Cardiac fibroblast (primary cell): ENCODE measurements at regions not wholly inside any gene's neighbourhood (a gene's known extent, or its start where the extent isn't known, plus 50 kb on each side); places are given as distances from the start of the nearest gene placed in this dataset.

ENCODE experiments used
- DNase-seq, 2 donors: peaks; one replicate each; pipeline versions ENCODE4 v3.0.0 to v3.0.0-alpha.2; 2010; ENCODE audit warnings: low read depth in 2 of 2
- H3K4me3 ChIP-seq, 2 donors: replicated peaks in 1 of 2; 1 replicate in 1 of 2; 2 replicates in 1 of 2; pipeline ENCODE4 v1.5.1; 2011; ENCODE audit warnings: low read depth in 2 of 2, low read length in 2 of 2, mild to moderate bottlenecking in 2 of 2, moderate library complexity in 1 of 2
- TF ChIP-seq, protein P1 (sequence below): IDR thresholded peaks from one replicate; pipeline ENCODE4 v1.5.1; 2011; ENCODE audit warnings: low read depth, mild to moderate bottlenecking, low read length, inconsistent platforms

DNA sequence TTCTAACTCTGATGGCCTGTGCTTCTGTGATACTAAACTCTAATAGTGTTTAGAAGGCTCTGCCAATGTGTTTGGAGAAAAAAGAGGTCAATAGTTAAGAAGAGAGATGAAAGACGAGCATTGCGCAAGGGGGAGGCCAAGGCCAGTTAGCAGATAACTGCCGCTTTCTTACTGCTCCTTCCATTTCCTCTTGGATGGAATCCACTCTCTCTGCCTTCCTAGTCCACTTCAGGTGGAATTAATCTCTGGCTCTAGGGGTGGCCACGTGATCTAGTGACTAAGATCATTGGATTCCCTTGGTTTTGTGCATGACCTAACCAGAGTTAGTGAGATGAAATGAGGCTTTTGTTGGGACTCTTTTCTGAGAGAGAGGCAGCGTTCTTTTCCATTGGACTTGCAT is 148.3 kb downstream of the ACTL8 start:
- H3K4me3 ChIP-seq, result no peak overlapping the region
- TF ChIP-seq, protein P1, sequence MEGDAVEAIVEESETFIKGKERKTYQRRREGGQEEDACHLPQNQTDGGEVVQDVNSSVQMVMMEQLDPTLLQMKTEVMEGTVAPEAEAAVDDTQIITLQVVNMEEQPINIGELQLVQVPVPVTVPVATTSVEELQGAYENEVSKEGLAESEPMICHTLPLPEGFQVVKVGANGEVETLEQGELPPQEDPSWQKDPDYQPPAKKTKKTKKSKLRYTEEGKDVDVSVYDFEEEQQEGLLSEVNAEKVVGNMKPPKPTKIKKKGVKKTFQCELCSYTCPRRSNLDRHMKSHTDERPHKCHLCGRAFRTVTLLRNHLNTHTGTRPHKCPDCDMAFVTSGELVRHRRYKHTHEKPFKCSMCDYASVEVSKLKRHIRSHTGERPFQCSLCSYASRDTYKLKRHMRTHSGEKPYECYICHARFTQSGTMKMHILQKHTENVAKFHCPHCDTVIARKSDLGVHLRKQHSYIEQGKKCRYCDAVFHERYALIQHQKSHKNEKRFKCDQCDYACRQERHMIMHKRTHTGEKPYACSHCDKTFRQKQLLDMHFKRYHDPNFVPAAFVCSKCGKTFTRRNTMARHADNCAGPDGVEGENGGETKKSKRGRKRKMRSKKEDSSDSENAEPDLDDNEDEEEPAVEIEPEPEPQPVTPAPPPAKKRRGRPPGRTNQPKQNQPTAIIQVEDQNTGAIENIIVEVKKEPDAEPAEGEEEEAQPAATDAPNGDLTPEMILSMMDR, result no peak
- DNase-seq, result no peak

DNA sequence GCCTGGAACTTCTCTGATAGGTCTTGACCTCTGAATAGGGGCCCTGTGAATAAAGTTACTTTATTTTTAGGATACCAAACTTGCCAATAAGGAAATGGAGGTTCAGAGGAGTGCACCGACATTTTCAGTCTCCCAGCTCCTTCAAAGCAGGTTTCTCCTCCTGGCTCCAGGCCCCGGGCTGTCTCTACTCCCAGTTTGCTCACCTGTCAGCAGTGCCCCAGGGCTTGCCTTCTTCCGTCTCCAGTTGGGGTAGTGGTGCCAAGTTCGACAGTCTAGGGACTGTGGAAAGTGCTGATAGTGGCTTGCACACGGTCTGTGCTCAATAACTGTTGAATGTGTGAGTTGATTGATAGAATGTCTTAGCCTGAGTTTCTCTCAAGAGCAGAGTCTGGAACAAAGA is 149.2 kb downstream of the ACTL8 start:
- no peak for DNase-seq
- TF ChIP-seq, protein P1, result no peak

DNA sequence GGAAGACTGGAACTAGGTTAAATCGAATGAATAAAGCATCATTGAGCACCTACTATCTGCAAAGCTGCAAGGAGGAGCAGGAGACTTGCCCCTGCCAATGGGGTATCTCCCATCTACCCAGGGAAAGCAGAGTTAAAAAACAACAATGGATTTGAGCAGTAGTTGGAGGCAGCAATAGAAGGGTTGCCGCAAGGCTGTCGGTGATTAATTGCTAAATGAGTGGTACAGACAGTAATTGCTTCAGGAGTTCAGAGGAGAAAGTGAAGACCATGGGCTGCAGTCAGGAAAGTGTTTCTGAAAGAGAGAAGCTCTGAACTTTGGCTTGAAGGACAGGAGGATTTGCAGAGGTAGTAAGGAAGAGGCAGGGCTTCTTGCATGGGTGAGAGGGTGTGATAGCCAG is 152.9 kb downstream of the ACTL8 start:
- no peak overlapping the region for H3K4me3 ChIP-seq
- TF ChIP-seq, protein P1, result no peak
- no peak for DNase-seq

More for the DNA sequence above, 149.2 kb downstream of the ACTL8 start:
- no peak overlapping the region for H3K4me3 ChIP-seq

DNA sequence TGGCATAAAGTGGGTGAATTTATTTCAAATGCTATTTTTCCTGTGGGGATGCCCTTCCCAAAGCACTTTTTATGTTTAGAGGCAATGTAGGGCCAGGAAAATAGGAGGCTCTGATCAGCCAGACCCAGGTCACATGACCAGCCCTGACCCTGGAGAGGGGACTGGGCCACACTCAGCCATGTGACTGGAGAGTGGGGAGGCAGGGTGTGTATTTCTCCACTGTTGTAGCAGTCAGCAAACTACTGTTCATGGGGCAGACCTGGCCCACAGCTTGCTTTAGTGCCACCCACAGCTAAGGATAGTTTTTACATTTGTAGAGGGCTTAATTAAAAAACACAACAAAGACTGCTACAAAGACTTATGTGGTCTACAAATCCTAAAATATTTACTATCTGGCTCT is 153.8 kb downstream of the ACTL8 start:
- TF ChIP-seq, protein P1, result no peak

DNA sequence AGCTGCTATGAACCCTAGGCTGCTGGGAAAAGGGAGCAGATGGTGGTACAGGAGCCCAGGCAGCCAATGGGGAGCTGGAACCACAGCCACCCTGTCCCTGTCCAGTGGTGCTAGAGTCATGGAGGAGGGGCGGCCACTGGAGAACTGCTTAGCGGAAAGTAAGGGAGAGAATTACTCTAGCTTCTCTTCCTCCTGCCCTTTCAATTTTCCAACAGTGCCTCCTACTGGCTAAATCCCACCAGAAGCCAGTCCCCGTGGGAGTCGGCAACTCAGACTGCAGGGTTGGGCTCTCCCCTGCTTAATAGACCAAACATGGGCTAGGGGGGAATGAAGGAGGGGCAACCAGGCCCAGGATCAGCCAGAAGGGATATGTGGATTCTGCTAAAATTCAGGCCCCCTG is 154.5 kb downstream of the ACTL8 start:
- DNase-seq, result peak; percentile 21 to 56
- H3K4me3 ChIP-seq, result no peak overlapping the region
- TF ChIP-seq, protein P1, result peak; percentile 61

More for the DNA sequence above, 153.8 kb downstream of the ACTL8 start:
- DNase-seq, result no peak
- no peak overlapping the region for H3K4me3 ChIP-seq

DNA sequence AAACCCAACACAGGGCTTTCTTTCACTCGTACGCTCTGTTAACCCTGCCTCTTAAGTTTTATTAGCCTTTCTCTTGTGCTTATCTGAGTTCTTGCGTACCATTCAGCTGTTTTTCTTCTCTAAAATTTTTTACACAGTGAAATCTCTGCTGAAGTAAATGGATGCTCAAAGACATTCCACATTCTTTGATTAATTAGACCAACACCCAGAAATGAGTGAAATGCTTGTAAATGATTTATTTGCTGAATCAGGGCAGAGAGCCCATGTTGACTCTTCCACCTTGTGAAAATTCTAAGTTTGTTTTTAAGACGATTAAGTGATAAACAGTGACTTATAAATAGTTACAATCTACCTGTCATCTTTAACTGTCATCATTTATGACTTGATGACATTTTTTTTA is 156.7 kb downstream of the ACTL8 start:
- no peak overlapping the region for H3K4me3 ChIP-seq
- no peak for DNase-seq
- TF ChIP-seq, protein P1, result no peak

DNA sequence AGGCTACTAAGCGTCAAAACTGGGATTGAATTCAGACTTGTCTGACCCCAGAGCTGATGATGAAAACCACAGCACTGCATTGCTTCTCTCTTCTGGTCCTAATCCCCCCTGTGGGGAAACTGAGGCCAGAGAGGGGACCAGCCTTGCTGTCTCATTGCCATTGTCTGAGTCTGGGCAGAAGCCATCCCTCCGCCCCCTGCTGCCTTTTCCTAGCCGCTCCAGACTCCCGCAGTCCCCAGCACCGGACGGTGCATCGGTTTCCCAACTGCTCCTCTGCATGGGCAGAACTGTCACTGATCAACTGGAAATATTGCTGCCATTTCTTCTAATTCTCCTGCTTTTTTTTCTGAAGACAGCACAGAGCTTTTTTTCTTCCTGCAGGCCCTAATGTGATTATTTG is 157.4 kb downstream of the ACTL8 start:
- no peak for DNase-seq
- TF ChIP-seq, protein P1, result no peak
- H3K4me3 ChIP-seq, result no peak overlapping the region
